ENCODE measurements at regions not wholly inside any gene's neighbourhood (a gene's known extent, or its start where the extent isn't known, plus 50 kb on each side); places are given as distances from the start of the nearest gene placed in this dataset.

- DNase-seq: peak; percentile 93
Observed at GRCh38 chr9:119736491-119737454, 367.5 kb upstream of the BRINP1 start.

DNA sequence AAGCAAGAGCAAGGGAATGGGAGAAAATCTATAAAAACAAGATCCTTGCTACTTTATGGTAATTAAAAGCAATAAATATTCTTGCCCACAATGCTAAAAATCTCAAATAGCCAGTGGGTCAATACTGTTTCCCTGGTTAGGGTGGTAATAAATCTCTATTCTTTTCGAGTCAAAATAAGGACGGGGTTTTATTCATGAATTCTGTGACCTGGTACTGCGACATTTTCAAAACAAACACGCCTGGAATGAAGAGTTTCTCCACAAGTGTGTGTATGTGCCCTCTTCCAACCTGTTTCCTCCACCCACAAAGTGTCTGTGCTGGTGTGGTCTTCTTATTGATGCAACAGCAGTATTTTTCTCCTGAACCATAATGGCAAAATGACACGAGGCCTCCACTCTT lies 358.8 kb upstream of the BRINP1 start:
- no peak for DNase-seq

DNA sequence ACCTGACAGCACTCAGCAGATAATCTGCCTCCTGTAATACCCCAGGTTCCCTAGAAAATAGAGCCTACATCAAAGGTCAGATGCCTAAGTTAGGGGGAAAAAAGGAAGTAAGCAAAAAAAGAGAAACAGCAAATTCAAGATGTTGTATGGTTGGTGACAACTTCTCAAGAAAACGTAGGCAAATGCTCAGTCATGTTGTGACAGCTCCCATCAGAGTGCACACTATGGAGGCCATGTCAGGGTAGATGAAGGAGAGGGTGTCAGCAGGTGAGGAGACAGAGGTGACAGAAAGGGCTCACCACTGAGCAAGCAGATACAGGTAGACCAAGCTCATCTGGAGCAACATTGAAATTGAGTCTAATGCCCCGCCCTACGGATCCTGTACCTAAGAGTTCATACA lies 356.8 kb upstream of the BRINP1 start:
- no peak for DNase-seq

GRCh38 chr9:119722384-119722783 lies 353.1 kb upstream of the BRINP1 start:
- peak; percentile 64 for DNase-seq

GRCh38 chr9:119712325-119712724 lies 343.1 kb upstream of the BRINP1 start:
- no peak for DNase-seq

DNA sequence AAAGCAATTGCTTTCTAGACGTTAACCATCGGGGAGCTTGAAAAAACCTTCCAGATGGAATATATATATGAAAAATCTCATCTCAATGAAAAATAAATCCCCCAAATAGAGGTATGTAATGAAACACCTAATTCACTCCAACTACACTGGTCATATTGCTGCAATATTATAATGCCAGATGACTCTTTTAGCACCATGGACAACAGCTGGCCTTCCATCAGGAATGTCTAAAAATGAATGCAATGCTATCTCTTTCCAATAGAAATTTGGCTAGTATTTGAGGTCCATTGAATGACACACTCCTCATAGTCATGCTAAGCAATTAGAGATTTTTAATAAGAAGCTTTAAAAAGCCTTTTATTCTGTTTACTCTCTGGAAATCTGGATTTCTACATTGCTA lies 340.2 kb upstream of the BRINP1 start:
- DNase-seq: no peak

GRCh38 chr9:119707228-119707845 lies 338.1 kb upstream of the BRINP1 start:
- DNase-seq: no peak

- DNase-seq: peak; percentile 98
Observed at GRCh38 chr9:119701651-119702050, 332.4 kb upstream of the BRINP1 start.

- DNase-seq: peak; percentile 77
Observed at GRCh38 chr9:119698535-119698934, 329.3 kb upstream of the BRINP1 start.

GRCh38 chr9:119697996-119698395 lies 328.8 kb upstream of the BRINP1 start:
- DNase-seq: peak; percentile 84

DNA sequence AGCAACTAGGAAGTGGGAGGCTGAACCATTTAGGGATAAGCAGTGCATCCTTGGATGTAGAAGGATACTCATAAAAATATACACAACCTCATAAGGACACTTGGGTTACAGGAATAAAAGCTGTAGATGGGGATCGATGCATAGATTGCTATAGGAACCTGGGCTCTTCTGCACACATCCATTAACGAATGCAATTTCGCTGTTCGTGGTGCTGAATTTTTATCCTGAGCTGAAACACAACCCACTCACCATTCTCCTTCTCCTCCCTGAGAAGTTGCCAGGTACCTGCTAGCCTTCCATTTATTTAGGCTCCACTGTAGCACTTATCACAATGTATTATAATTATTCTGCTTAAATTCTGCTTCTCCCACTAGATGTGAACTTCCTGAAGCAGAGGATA lies 320.6 kb upstream of the BRINP1 start:
- no peak for DNase-seq

GRCh38 chr9:119688547-119688946 lies 319.3 kb upstream of the BRINP1 start:
- no peak for DNase-seq

DNA sequence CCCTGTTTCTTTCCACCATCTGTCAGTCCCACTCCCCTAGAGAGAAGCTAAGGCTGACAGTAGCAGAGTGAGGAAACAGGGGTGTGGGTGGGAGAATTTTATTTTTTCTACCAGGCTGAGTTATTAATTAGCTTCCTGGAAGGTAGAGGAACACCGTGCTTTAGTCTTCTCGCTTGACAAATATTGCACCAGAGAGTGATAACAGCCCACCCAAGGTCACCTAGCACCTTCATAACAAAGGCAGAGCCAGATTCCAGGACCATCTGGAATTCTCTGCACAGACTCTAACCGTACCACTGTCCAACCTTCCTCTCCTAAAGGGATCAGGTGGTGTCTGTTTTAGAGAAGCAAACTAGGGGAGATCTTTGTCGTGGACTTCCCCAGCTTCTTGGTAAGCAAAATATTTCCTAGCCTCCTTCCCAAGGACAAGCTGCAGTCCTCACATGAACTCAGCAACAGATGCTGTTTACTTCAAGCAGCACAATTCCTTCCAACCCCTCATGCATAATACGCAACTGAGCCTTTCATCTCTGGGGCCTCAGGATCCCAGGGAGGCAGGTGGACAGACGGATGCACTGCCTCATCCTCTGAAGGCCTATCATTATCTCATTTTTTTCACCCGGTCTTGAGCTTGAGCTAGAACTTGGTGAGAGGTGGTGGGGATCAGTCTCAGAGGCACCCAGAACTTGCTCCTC lies 308.7 kb upstream of the BRINP1 start:
- peak; percentile 56 for DNase-seq

GRCh38 chr9:119675951-119676350 lies 306.7 kb upstream of the BRINP1 start:
- peak; percentile 99 for DNase-seq

DNA sequence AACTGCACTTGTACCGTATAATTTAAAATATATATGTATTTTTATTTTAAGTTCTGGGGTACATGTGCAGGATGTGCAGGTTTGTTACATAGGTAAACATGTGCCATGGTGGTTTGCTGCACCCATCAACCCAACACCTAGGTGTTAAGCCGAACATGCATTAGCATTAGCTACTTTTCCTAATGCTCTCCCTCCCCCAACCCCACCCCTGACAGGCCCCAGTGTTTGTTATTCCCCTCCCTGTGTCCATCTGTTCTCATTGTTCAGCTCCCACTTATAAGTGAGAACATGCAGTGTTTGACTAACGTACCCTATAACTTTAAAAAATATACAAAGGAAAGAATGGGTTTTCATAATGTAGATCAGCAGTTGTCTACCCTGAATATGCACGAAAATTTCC lies 303.5 kb upstream of the BRINP1 start:
- peak; percentile 88 for DNase-seq

- no peak for DNase-seq
Observed at GRCh38 chr9:119667916-119668315, 298.7 kb upstream of the BRINP1 start.

GRCh38 chr9:119667163-119667562 lies 297.9 kb upstream of the BRINP1 start:
- DNase-seq: no peak

DNA sequence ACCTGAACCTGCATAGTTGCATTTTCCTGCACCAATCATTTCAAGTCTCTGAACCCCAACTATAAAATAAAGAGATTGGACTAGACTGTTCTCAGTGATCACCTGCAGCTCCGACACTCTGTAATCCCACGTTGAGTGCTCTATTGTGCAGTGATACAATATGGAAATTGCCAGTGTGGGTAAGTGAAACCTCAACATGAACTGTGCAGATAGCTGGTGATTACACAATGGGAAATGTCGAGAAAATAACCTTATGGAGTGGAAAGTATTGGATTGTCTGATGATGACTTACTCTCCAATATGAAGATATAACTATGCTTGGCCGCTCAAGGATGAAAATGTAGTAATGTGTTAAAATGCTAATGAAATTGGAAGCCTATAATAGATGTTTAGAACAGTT lies 293.1 kb upstream of the BRINP1 start:
- no peak for DNase-seq

DNA sequence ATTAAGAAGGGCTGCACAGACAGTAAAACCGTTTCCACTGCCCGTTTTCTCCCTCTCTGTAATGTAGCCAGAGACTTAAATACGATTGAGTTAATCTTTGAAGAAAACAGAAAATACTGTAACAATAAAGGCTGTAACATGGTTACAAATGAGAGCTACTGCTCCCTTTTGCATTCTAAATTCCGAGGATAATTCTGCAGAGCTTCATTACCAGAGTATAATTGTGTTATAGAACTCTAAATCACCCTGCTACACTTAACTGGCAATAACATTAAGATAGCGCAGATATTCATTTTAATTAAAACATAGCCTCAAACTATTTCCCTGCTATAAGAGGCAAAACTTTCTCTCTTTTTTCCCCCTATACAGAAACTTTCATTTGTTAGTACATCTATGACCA lies 283.7 kb upstream of the BRINP1 start:
- DNase-seq: no peak

DNA sequence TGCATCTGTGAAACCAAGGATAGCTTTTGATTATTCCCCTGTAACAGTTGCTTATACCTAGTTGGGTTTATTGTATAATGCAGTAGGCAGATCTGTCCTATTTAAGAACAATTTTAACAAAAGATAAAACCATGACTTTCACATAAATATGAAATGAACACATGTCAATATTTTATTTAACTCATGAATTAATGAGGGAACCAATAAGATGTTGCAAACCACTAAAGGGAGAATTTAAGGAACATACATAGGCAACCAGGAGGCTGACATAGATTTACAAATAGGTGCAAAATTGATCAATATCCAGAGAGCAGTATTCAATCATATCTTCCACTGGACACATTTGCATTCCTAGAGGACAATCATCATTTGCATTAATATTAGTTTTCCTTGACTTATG lies 280.0 kb upstream of the BRINP1 start:
- DNase-seq: no peak

DNA sequence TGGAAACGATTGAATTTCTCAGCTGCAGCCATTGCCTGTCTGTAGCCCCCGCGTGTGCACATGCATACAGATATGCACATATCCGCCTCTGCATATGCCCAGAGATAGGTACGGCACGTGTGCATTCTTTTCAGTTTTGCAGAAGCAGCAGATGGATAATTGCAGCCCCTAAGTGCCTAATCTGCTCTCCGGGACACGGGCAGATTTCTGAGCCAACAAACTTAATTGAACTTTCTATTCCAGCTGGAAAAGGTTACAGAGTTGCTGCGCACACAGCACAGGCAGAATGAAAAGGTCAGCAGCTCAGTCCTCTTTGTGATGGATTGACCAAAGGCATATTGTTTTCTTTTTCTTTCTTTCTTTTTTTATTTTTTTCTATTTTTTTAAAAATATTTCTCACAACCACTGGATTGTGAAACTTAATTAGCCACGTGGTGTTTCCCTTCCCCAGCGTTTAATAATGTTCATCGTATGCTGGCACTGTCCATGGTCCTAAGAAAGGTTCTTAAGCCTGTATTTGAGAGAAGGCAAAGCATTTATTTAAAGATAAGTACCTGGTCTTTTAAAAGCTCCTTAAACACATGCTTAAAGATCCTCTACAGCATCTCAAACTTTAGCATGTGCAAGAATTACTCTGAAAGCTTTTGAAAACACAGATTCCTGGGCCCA lies 270.2 kb upstream of the BRINP1 start:
- DNase-seq: peak; percentile 98

DNA sequence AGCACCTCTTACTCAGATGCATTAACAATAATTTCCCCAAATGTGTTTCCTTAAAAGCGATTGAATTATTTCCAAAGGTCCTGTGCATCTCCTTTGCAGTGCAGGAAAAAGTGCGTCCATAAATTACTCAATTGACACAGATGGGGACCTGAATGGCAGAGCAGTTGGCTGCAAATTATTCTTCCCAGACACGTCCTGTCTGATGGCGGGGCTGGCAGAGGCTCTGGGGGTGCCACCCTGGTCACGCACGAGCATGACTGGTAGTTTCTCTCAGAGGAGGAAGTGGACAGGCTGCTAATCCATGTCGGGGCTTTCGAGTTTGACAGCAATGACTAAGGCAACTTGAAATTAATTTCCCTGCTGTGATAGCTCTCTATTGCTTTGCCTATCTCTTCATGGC lies 264.8 kb upstream of the BRINP1 start:
- peak; percentile 52 for DNase-seq

DNA sequence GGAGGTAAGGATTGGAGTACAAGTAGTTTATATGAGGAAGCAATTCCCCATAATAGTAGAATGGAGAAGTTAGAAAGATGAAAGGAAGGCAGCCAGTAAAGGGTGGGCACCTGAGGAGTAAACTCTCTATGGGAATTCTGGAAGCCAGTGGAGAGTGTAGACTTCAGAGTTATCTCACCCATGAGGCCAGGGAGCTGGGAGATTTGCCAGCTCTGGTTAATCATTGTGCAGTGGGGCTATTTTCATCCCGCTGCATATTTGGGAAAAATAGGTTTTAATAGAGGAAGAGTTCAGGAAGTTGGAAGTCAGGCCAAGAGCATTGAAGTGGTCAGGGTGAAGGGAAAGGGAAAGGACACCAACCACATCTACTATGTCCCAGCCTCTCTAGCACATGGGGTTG lies 242.3 kb upstream of the BRINP1 start:
- DNase-seq: no peak
